ENCODE measurements at regions not wholly inside any gene's neighbourhood (a gene's known extent, or its start where the extent isn't known, plus 50 kb on each side); places are given as distances from the start of the nearest gene placed in this dataset.

- Histone ChIP-seq H2AFZ (no peak overlapping the region), H3K4me1 (ENCODE audit: insufficient read depth) (0 out of 2 replicates have a peak, but pooled peaks cover 5% of the 10 kb centered on the region), H3K9me2 (ENCODE audit: insufficient read depth) (no peaks in the 10 kb centered on the region), H3F3A (replicated peaks; ENCODE audit: low read depth) (no peaks in the 10 kb centered on the region), H3K79me2 (replicated peaks; ENCODE audit: insufficient read depth) (no peaks in the 10 kb centered on the region), H3K4me3 (no peak overlapping the region), H3K36me3 (ENCODE audit: insufficient read depth) (no peaks in the 10 kb centered on the region), H4K20me1 (replicated peaks; ENCODE audit: insufficient read depth) (no peaks in the 10 kb centered on the region), H3K27me3 (ENCODE audit: insufficient read depth) (no peaks in the 10 kb centered on the region), H3K27ac (ENCODE audit: low read depth) (no peak overlapping the region), H3K4me2 (no peak overlapping the region)
- DNase-seq (ENCODE audit: low spot score) (no peak), ATAC-seq (no peak)
- no peak overlapping the region for H3K4me3 Mint-ChIP-seq
- TF ChIP-seq STAT1 (IDR thresholded peaks at IDR 0.05; ENCODE audit: unreplicated experiment) (no peak), CREB1 (CRISPR knock-in tag; IDR thresholded peaks at IDR 0.05; ENCODE audit: low read depth) (no peak), REST (IDR thresholded peaks at IDR 0.05; ENCODE audit: unreplicated experiment) (no peak), JUNB (IDR thresholded peaks at IDR 0.05; ENCODE audit: unreplicated experiment) (no peak), ZNF331 (CRISPR knock-in tag; IDR thresholded peaks at IDR 0.05; ENCODE audit: low read depth) (no peak), NANOG (IDR thresholded peaks at IDR 0.05; ENCODE audit: borderline replicate concordance) (no peak)
- TF ChIP-seq, protein P1, sequence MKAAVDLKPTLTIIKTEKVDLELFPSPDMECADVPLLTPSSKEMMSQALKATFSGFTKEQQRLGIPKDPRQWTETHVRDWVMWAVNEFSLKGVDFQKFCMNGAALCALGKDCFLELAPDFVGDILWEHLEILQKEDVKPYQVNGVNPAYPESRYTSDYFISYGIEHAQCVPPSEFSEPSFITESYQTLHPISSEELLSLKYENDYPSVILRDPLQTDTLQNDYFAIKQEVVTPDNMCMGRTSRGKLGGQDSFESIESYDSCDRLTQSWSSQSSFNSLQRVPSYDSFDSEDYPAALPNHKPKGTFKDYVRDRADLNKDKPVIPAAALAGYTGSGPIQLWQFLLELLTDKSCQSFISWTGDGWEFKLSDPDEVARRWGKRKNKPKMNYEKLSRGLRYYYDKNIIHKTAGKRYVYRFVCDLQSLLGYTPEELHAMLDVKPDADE (IDR thresholded peaks at IDR 0.05), result no peak
- H3K36me3 Mint-ChIP-seq (ENCODE audit: low read depth), result no peaks in the 10 kb centered on the region
- peaks cover 19% of the 10 kb centered on the region for H3K4me1 Mint-ChIP-seq
- H3K27me3 Mint-ChIP-seq (ENCODE audit: insufficient read depth, low read depth, poor library complexity), result no peaks in the 10 kb centered on the region
- no peaks in the 10 kb centered on the region; the same call in 2 of the 3 replicates for H3K9me3 Mint-ChIP-seq
- 0 out of 2 replicates have a peak overlapping the region, but pooled peaks have one; percentile 62 for H3K27ac Mint-ChIP-seq
Measured at GRCh38 chr5:118556792-118557191, 431.6 kb downstream of the DTWD2 start.

GRCh38 chr5:118555727-118556126, 432.6 kb downstream of the DTWD2 start:
- no peak overlapping the region for H3K4me2 ChIP-seq
- H4K20me1 ChIP-seq (replicated peaks; ENCODE audit: insufficient read depth), result no peaks in the 10 kb centered on the region
- 0 out of 2 replicates have a peak, but pooled peaks cover 5% of the 10 kb centered on the region for H3K4me1 ChIP-seq (ENCODE audit: insufficient read depth)
- no peak overlapping the region for H3K27ac ChIP-seq (ENCODE audit: low read depth)
- peaks cover 19% of the 10 kb centered on the region for H3K4me1 Mint-ChIP-seq
- H3K79me2 ChIP-seq (replicated peaks; ENCODE audit: insufficient read depth), result no peaks in the 10 kb centered on the region
- H3K4me3 ChIP-seq, result no peak overlapping the region
- H3K27me3 Mint-ChIP-seq (ENCODE audit: insufficient read depth, low read depth, poor library complexity), result no peaks in the 10 kb centered on the region
- DNase-seq (ENCODE audit: low spot score), result no peak
- no peak overlapping the region for H2AFZ ChIP-seq
- H3K9me2 ChIP-seq (ENCODE audit: insufficient read depth), result no peaks in the 10 kb centered on the region
- no peaks in the 10 kb centered on the region for H3K36me3 ChIP-seq (ENCODE audit: insufficient read depth)
- H3F3A ChIP-seq (replicated peaks; ENCODE audit: low read depth), result no peaks in the 10 kb centered on the region
- no peak overlapping the region for H3K4me3 Mint-ChIP-seq
- no peaks in the 10 kb centered on the region for H3K27me3 ChIP-seq (ENCODE audit: insufficient read depth)
- ATAC-seq, result no peak
- no peaks in the 10 kb centered on the region for H3K9me3 Mint-ChIP-seq
- H3K36me3 Mint-ChIP-seq (ENCODE audit: low read depth), result no peaks in the 10 kb centered on the region
- peak overlapping the region; percentile 62 for H3K27ac Mint-ChIP-seq
- no peak for TF ChIP-seq POLR2AphosphoS5 (IDR thresholded peaks at IDR 0.05; ENCODE audit: low read depth)
- TF ChIP-seq STAT1 (IDR thresholded peaks at IDR 0.05; ENCODE audit: unreplicated experiment), result no peak
- TF ChIP-seq ZNF462 (CRISPR knock-in tag; IDR thresholded peaks at IDR 0.05), result no peak

Data from GM23338 (cell line).